H9 (cell line): ENCODE measurements at regions not wholly inside any gene's neighbourhood (a gene's known extent, or its start where the extent isn't known, plus 50 kb on each side); places are given as distances from the start of the nearest gene placed in this dataset.

Source experiments
- DNase-seq: peaks from one replicate; pipeline ENCODE4 v3.0.0-alpha.2; 2017
- H2AFZ ChIP-seq: one replicate; pipeline ENCODE4 v1.6.1; 2013; ENCODE audit warnings: mild to moderate bottlenecking, low read length, control low read depth, moderate library complexity
- H2AK5ac ChIP-seq: 2 replicates; pipeline ENCODE4 v1.6.1; 2013; ENCODE audit warnings: low read length, control low read depth, mixed read lengths; ENCODE audit not compliant: insufficient read length
- H2BK120ac ChIP-seq: one replicate; pipeline ENCODE4 v1.6.1; 2013; ENCODE audit warnings: low read depth, mild to moderate bottlenecking, low read length, control low read depth, inconsistent platforms; ENCODE audit not compliant: poor library complexity, severe bottlenecking
- H2BK12ac ChIP-seq: 2 replicates; pipeline ENCODE4 v1.6.1; 2013; ENCODE audit warnings: low read length, control low read depth, mixed read lengths, low read depth; ENCODE audit not compliant: insufficient read length
- H2BK15ac ChIP-seq: 2 replicates; pipeline ENCODE4 v1.6.1; 2013; ENCODE audit warnings: low read depth, low read length, control low read depth
- H2BK20ac ChIP-seq: one replicate; pipeline ENCODE4 v1.6.1; 2013; ENCODE audit warnings: low read depth, mild to moderate bottlenecking, low read length, control low read depth, inconsistent platforms; ENCODE audit not compliant: poor library complexity, severe bottlenecking
- H2BK5ac ChIP-seq: 2 replicates; pipeline ENCODE4 v1.6.1; 2013; ENCODE audit warnings: low read length, control low read depth, mixed read lengths; ENCODE audit not compliant: insufficient read length
- H3K14ac ChIP-seq: 2 replicates; pipeline ENCODE4 v1.6.1; 2013; ENCODE audit warnings: low read length, control low read depth; ENCODE audit not compliant: insufficient read depth
- H3K18ac ChIP-seq: 2 replicates; pipeline ENCODE4 v1.6.1; 2013; ENCODE audit warnings: low read depth, mild to moderate bottlenecking, mixed read lengths, low read length, control low read depth; ENCODE audit not compliant: insufficient read length
- H3K23ac ChIP-seq: 2 replicates; pipeline ENCODE4 v1.6.1; 2013; ENCODE audit warnings: low read length, control low read depth, mixed read lengths, low read depth; ENCODE audit not compliant: insufficient read length
- H3K23me2 ChIP-seq: 2 replicates; pipeline ENCODE4 v1.6.1; 2013; ENCODE audit warnings: low read depth, mild to moderate bottlenecking, mixed read lengths, low read length, control low read depth; ENCODE audit not compliant: insufficient read length, poor library complexity, severe bottlenecking
- H3K27ac ChIP-seq: 2 replicates; pipeline ENCODE4 v1.5.1; 2013; ENCODE audit warnings: low read length, control low read depth, mixed read lengths, low read depth; ENCODE audit not compliant: insufficient read length
- H3K27me3 ChIP-seq: 2 replicates; pipeline ENCODE4 v1.6.1; 2013; ENCODE audit warnings: low read length, control low read depth, inconsistent platforms; ENCODE audit not compliant: insufficient read depth
- H3K4ac ChIP-seq: 2 replicates; pipeline ENCODE4 v1.6.1; 2013; ENCODE audit warnings: low read depth, mild to moderate bottlenecking, control low read depth, inconsistent platforms, low read length, moderate library complexity
- H3K4me1 ChIP-seq: 2 replicates; pipeline ENCODE4 v1.6.1; 2013; ENCODE audit warnings: low read length, control low read depth, inconsistent platforms; ENCODE audit not compliant: insufficient read depth
- H3K4me2 ChIP-seq: 2 replicates; pipeline ENCODE4 v1.6.1; 2013; ENCODE audit warnings: low read length, control low read depth, mixed read lengths; ENCODE audit not compliant: insufficient read length, insufficient read depth
- H3K56ac ChIP-seq: 2 replicates; pipeline ENCODE4 v1.6.1; 2013; ENCODE audit warnings: low read depth, mild to moderate bottlenecking, mixed read lengths, low read length, control low read depth; ENCODE audit not compliant: insufficient read length
- H3K79me1 ChIP-seq: 2 replicates; pipeline ENCODE4 v1.6.1; 2013; ENCODE audit warnings: low read depth, mild to moderate bottlenecking, moderate library complexity, low read length, control low read depth, inconsistent platforms; ENCODE audit not compliant: insufficient read depth, poor library complexity, severe bottlenecking
- H3K79me2 ChIP-seq: 2 replicates; pipeline ENCODE4 v1.6.1; 2013; ENCODE audit warnings: low read length, control low read depth, inconsistent platforms; ENCODE audit not compliant: insufficient read depth
- H3K9ac ChIP-seq: 2 replicates; pipeline ENCODE4 v1.6.1; 2013; ENCODE audit warnings: low read length, control low read depth, mixed read lengths; ENCODE audit not compliant: insufficient read length; ENCODE audit errors: extremely low read depth
- H3K9me3 ChIP-seq: one replicate; pipeline ENCODE4 v1.6.1; 2013; ENCODE audit warnings: low read depth, low read length, inconsistent platforms; ENCODE audit not compliant: control insufficient read depth
- H3T11ph ChIP-seq: one replicate; pipeline ENCODE4 v1.6.1; 2013; ENCODE audit warnings: mild to moderate bottlenecking, low read length, control low read depth, inconsistent platforms
- H4K20me1 ChIP-seq: one replicate; pipeline ENCODE4 v1.6.1; 2013; ENCODE audit not compliant: control insufficient read depth, insufficient read length, insufficient read depth
- H4K5ac ChIP-seq: 2 replicates; pipeline ENCODE4 v1.6.1; 2013; ENCODE audit warnings: low read depth, mild to moderate bottlenecking, mixed read lengths, low read length, control low read depth; ENCODE audit not compliant: insufficient read length
- H4K8ac ChIP-seq: replicated peaks from 2 replicates; pipeline ENCODE4 v1.6.1; 2013; ENCODE audit warnings: low read length, control low read depth, mixed read lengths, low read depth; ENCODE audit not compliant: insufficient read length
- H4K91ac ChIP-seq: 2 replicates; pipeline ENCODE4 v1.6.1; 2013; ENCODE audit warnings: low read depth, mild to moderate bottlenecking, moderate library complexity, mixed read lengths, low read length, control low read depth; ENCODE audit not compliant: insufficient read length
- H3K27ac Mint-ChIP-seq, 3 experiments: 2 replicates in 2 of 3; 3 replicates in 1 of 3; pipeline ENCODE4 v1.8.0; 2020 to 2021; ENCODE audit warnings: mixed read lengths in 3 of 3, mild to moderate bottlenecking in 1 of 3, moderate library complexity in 1 of 3
- H3K27me3 Mint-ChIP-seq: 2 replicates; pipeline ENCODE4 v1.8.0; 2021; ENCODE audit warnings: low read depth, mild to moderate bottlenecking, moderate library complexity, mixed read lengths
- H3K36me3 Mint-ChIP-seq, 3 experiments: 2 replicates in 2 of 3; 3 replicates in 1 of 3; pipeline ENCODE4 v1.8.0; 2020 to 2021; ENCODE audit warnings: low read depth in 3 of 3, mixed read lengths in 3 of 3; ENCODE audit not compliant: insufficient read depth in 1 of 3
- H3K4me1 Mint-ChIP-seq, 2 experiments: 2 replicates each; pipeline ENCODE4 v1.8.0; 2020; ENCODE audit warnings: mixed read lengths in 2 of 2
- H3K4me3 Mint-ChIP-seq, 2 experiments: 2 replicates in 1 of 2; 3 replicates in 1 of 2; pipeline ENCODE4 v1.8.0; 2020 to 2021; ENCODE audit warnings: mild to moderate bottlenecking in 2 of 2, mixed read lengths in 2 of 2, moderate library complexity in 1 of 2
- H3K9me3 Mint-ChIP-seq, 2 experiments: 2 replicates in 1 of 2; 3 replicates in 1 of 2; pipeline ENCODE4 v1.8.0; 2020; ENCODE audit warnings: mild to moderate bottlenecking in 2 of 2, mixed read lengths in 2 of 2, moderate library complexity in 1 of 2
- WGBS: extraction: QIAGEN DNeasy Blood & Tissue Kit; methylation state at CpG from one replicate; pipeline ENCODE4 v1.1.7; 2013; ENCODE audit warnings: missing lambda C conversion rate, low lambda C conversion rate, mixed read lengths; ENCODE audit not compliant: insufficient read length; ENCODE audit errors: extremely low coverage; 5-methylcytosine and 5-hydroxymethylcytosine counted together
- TF ChIP-seq, protein P1 (sequence below): fragments of 200-600 bp; sonication (generic); conservative IDR thresholded peaks from 3 replicates; pipeline ENCODE4 v1.8.0; 2021; ENCODE audit warnings: antibody characterized with exemption, mild to moderate bottlenecking

- Mint-ChIP-seq H3K4me3 (no peak overlapping the region), H3K4me1 (no peaks in the 10 kb centered on the region), H3K36me3 (no peaks in the 10 kb centered on the region), H3K9me3 (no peaks in the 10 kb centered on the region), H3K27me3 (no peaks in the 10 kb centered on the region; the same call in 1 of the 2 replicates), H3K27ac (no peak overlapping the region)
- no peak overlapping the region for H2BK12ac ChIP-seq
- no peak overlapping the region for H2BK15ac ChIP-seq
- no peak overlapping the region for H3K56ac ChIP-seq
- H4K91ac ChIP-seq = no peak overlapping the region
- H3K4ac ChIP-seq = no peak overlapping the region
- DNase-seq = no peak
- no peaks in the 10 kb centered on the region for H3K9me3 ChIP-seq
- H3K18ac ChIP-seq = no peak overlapping the region
- H4K5ac ChIP-seq = no peak overlapping the region
- H3T11ph ChIP-seq = no peak overlapping the region
- H2BK5ac ChIP-seq = no peak overlapping the region
- H3K4me1 ChIP-seq = no peaks in the 10 kb centered on the region
- H4K20me1 ChIP-seq = no peaks in the 10 kb centered on the region
- no peak overlapping the region for H3K23ac ChIP-seq
- H3K23me2 ChIP-seq = no peaks in the 10 kb centered on the region
- H3K27me3 ChIP-seq = no peaks in the 10 kb centered on the region
- no peak overlapping the region for H4K8ac ChIP-seq
- no peaks in the 10 kb centered on the region for H3K79me1 ChIP-seq
- H2BK20ac ChIP-seq = no peak overlapping the region
- TF ChIP-seq, protein P1, sequence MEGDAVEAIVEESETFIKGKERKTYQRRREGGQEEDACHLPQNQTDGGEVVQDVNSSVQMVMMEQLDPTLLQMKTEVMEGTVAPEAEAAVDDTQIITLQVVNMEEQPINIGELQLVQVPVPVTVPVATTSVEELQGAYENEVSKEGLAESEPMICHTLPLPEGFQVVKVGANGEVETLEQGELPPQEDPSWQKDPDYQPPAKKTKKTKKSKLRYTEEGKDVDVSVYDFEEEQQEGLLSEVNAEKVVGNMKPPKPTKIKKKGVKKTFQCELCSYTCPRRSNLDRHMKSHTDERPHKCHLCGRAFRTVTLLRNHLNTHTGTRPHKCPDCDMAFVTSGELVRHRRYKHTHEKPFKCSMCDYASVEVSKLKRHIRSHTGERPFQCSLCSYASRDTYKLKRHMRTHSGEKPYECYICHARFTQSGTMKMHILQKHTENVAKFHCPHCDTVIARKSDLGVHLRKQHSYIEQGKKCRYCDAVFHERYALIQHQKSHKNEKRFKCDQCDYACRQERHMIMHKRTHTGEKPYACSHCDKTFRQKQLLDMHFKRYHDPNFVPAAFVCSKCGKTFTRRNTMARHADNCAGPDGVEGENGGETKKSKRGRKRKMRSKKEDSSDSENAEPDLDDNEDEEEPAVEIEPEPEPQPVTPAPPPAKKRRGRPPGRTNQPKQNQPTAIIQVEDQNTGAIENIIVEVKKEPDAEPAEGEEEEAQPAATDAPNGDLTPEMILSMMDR = no peak
- no peak overlapping the region for H3K14ac ChIP-seq
- H3K79me2 ChIP-seq = no peaks in the 10 kb centered on the region
- H3K27ac ChIP-seq = no peak overlapping the region
- H3K9ac ChIP-seq = no peak overlapping the region
- no peak overlapping the region for H3K4me2 ChIP-seq
- WGBS = no CpG with 5 or more reads among the region's 6 CpGs
- H2AFZ ChIP-seq = no peak overlapping the region
- H2BK120ac ChIP-seq = no peak overlapping the region
- H2AK5ac ChIP-seq = no peak overlapping the region
Observed at GRCh38 chr1:170337413-170337994, 191.7 kb downstream of the NTMT2 start.
